Endothelial cell of umbilical vein (primary cell): ENCODE measurements at regions not wholly inside any gene's neighbourhood (a gene's known extent, or its start where the extent isn't known, plus 50 kb on each side); places are given as distances from the start of the nearest gene placed in this dataset.

Source experiments
- BruUV-seq: library from RNA; stranded (reverse); fragments of 400-500 nt; replicated peaks from 2 replicates; lab custom pipeline; 2021; lab: Mats Ljungman, UMichigan
- CTCF ChIA-PET: fragments of 300-600, 350-600 bp; sonication (Branson Sonifier 250); formaldehyde crosslinking; loops from one replicate; lab custom pipeline; 2021; ENCODE audit warnings: antibody characterized with exemption, inconsistent platforms; lab: Charles Lee
- POLR2A ChIA-PET: fragments of 300-600, 350-600 bp; sonication (Branson Sonifier 250); formaldehyde crosslinking; loops from one replicate; lab custom pipeline; 2021; ENCODE audit warnings: antibody characterized with exemption, inconsistent platforms; lab: Charles Lee
- DNase-seq: peaks from one replicate; pipeline ENCODE4 v3.0.0-alpha.2; 2011; ENCODE audit warnings: low read depth, low spot score
- FAIRE-seq: peaks from 2 replicates; lab custom pipeline; 2011; peaks lifted over from hg19 to GRCh38; lab: Jason Lieb, UNC
- H2AFZ ChIP-seq: 2 replicates; pipeline ENCODE4 v1.6.0; 2012; ENCODE audit warnings: low read depth, low read length, control low read depth, inconsistent platforms
- H3K27ac ChIP-seq: 2 replicates; pipeline ENCODE4 v1.5.1; 2011; ENCODE audit warnings: low read depth, mild to moderate bottlenecking, control low read depth, low read length, moderate library complexity; ENCODE audit not compliant: insufficient read depth
- H3K27me3 ChIP-seq, 2 experiments: 2 replicates each; pipeline versions ENCODE4 v1.6.0 to v1.6.1; 2011; ENCODE audit warnings: low read length in 2 of 2, mixed read lengths in 1 of 2; ENCODE audit not compliant: control insufficient read depth in 2 of 2, insufficient read depth in 2 of 2
- H3K36me3 ChIP-seq, 2 experiments: 2 replicates in 1 of 2; 3 replicates in 1 of 2; pipeline ENCODE4 v1.5.1; 2011; ENCODE audit warnings: low read length in 2 of 2, mild to moderate bottlenecking in 1 of 2, moderate library complexity in 1 of 2; ENCODE audit not compliant: control insufficient read depth in 2 of 2, insufficient read depth in 2 of 2; ENCODE audit errors: extremely low read depth in 1 of 2
- H3K4me1 ChIP-seq: 3 replicates; pipeline ENCODE4 v1.5.1; 2011; ENCODE audit warnings: mild to moderate bottlenecking, low read length; ENCODE audit not compliant: control insufficient read depth, insufficient read depth; ENCODE audit errors: extremely low read depth
- H3K4me2 ChIP-seq: 2 replicates; pipeline ENCODE4 v1.6.1; 2011; ENCODE audit warnings: low read length, control low read depth, mixed read lengths; ENCODE audit not compliant: insufficient read depth
- H3K4me3 ChIP-seq, 3 experiments: fragments of 200-600 bp in 1 of 3; sonication (generic), shearing (Covaris generic) in 1 of 3; replicated peaks in 1 of 3; 2 replicates each; pipeline ENCODE4 v1.5.1; 2011 to 2016; ENCODE audit warnings: control low read depth in 3 of 3, low read length in 3 of 3, mild to moderate bottlenecking in 2 of 3, inconsistent platforms in 1 of 3, low read depth in 1 of 3, moderate library complexity in 1 of 3; ENCODE audit not compliant: insufficient read depth in 1 of 3
- H3K79me2 ChIP-seq: 2 replicates; pipeline ENCODE4 v1.6.0; 2012; ENCODE audit warnings: low read length, inconsistent platforms; ENCODE audit not compliant: control insufficient read depth, insufficient read depth
- H3K9ac ChIP-seq: replicated peaks from 2 replicates; pipeline ENCODE3; 2011; ENCODE audit warnings: low read length, control low read depth; ENCODE audit not compliant: insufficient read depth; ENCODE audit errors: extremely low read depth
- H3K9me1 ChIP-seq: replicated peaks from 3 replicates; pipeline ENCODE4 v1.6.0; 2011; ENCODE audit warnings: mild to moderate bottlenecking, low read length; ENCODE audit not compliant: control insufficient read depth, insufficient read depth; ENCODE audit errors: extremely low read depth
- H3K9me3 ChIP-seq: replicated peaks from 2 replicates; pipeline ENCODE4 v1.5.1; 2012; ENCODE audit warnings: low read length, inconsistent platforms; ENCODE audit not compliant: control insufficient read depth, insufficient read depth
- H4K20me1 ChIP-seq: replicated peaks from 2 replicates; pipeline ENCODE3; 2011; ENCODE audit warnings: mild to moderate bottlenecking, low read length; ENCODE audit not compliant: control insufficient read depth, insufficient read depth; ENCODE audit errors: extremely low read depth
- EZH2 ChIP-seq: IDR thresholded peaks from 2 replicates; pipeline ENCODE4 v1.6.1; 2012; ENCODE audit warnings: borderline replicate concordance, low read depth, mild to moderate bottlenecking, moderate library complexity, low read length, inconsistent platforms; ENCODE audit not compliant: severe bottlenecking
- FOS ChIP-seq: IDR thresholded peaks from 2 replicates; pipeline ENCODE4 v1.6.1; 2011; ENCODE audit warnings: mild to moderate bottlenecking, low read length, moderate library complexity, borderline replicate concordance; ENCODE audit not compliant: insufficient read depth
- GATA2 ChIP-seq: IDR thresholded peaks from 2 replicates; pipeline ENCODE4 v1.7.0; 2011; ENCODE audit warnings: low read depth, mild to moderate bottlenecking, moderate library complexity, mixed read lengths, low read length; ENCODE audit not compliant: insufficient read length, insufficient read depth
- JUN ChIP-seq: IDR thresholded peaks from 2 replicates; pipeline ENCODE4 v1.6.1; 2011; ENCODE audit warnings: borderline replicate concordance, low read depth; ENCODE audit not compliant: insufficient read length, insufficient read depth
- MYC ChIP-seq: IDR thresholded peaks from one replicate; pipeline ENCODE4 v1.6.1; 2011; ENCODE audit warnings: mild to moderate bottlenecking, low read depth, low read length
- POLR2A ChIP-seq: IDR thresholded peaks from 2 replicates; pipeline ENCODE4 v1.6.1; 2012; ENCODE audit warnings: low read depth, mild to moderate bottlenecking, control low read depth, low read length
- POLR2AphosphoS5 ChIP-seq: IDR thresholded peaks from 2 replicates; pipeline ENCODE4 v1.6.1; 2012; ENCODE audit warnings: low read depth, mild to moderate bottlenecking, control low read depth, low read length, moderate library complexity; ENCODE audit not compliant: insufficient read depth
- dilution Hi-C: fragments of 300-500 bp; cut with MboI; formaldehyde crosslinking; loops from one replicate; pipeline ENCODE4 v1.15.0; 2019; ENCODE audit warnings: low sequenced_read_pairs; ENCODE audit not compliant: extremely low pct_ligation_motif_present
- intact Hi-C: fragments of 100-400 bp; cut with micrococcal nuclease; formaldehyde crosslinking; loops from one replicate; pipeline ENCODE4 v1.10.0; 2022
- TF ChIP-seq, protein P1 (sequence below), 2 donors: IDR thresholded peaks; 1 replicate in 1 of 2; 2 replicates in 1 of 2; pipeline ENCODE4 v1.5.1; 2011; ENCODE audit warnings: low read length in 2 of 2, mild to moderate bottlenecking in 2 of 2, moderate library complexity in 2 of 2, control low read depth in 1 of 2, inconsistent platforms in 1 of 2, low read depth in 1 of 2; ENCODE audit not compliant: insufficient read depth in 1 of 2; ENCODE audit errors: extremely low read depth in 1 of 2
- TF ChIP-seq, protein P2 (sequence below): IDR thresholded peaks from 2 replicates; pipeline ENCODE4 v1.6.1; 2011; ENCODE audit not compliant: insufficient read depth, insufficient read length

DNA sequence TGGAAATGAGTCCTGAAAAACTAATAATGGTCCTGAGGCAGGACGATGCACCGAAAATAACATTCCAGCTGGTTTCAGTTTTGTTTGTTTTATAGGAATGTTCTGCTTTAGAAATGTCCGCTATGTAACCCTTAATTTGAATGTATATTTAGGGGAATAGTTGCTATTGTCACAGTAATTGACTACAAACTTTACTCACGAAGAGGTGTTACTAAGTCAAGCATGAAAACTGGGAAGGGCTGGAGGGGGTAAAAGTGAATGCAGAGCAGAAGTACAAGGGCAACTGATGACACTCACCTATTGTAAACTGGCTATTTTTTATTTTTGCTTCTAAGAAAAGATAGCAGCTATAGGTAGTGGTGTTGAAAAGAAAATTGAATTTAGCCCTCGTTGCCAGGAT is 230.7 kb upstream of the SYT10 start:
- ChIA-PET POLR2A (no interaction called here), CTCF (no interaction called here)
- H3K4me2 ChIP-seq, result no peak overlapping the region
- no peaks in the 10 kb centered on the region for H3K36me3 ChIP-seq
- no peaks in the 10 kb centered on the region for H3K27me3 ChIP-seq
- intact Hi-C loops (no loop called here), dilution Hi-C loops (no loop called here)
- no peaks in the 10 kb centered on the region for H3K4me1 ChIP-seq
- no peak overlapping the region for H2AFZ ChIP-seq
- H3K9ac ChIP-seq, result no peak overlapping the region
- no peaks in the 10 kb centered on the region for H4K20me1 ChIP-seq
- FAIRE-seq (no peak), DNase-seq (no peak)
- no TSS peak for BruUV-seq
- H3K9me1 ChIP-seq, result no peaks in the 10 kb centered on the region
- H3K4me3 ChIP-seq, result no peak overlapping the region
- no peak overlapping the region for H3K27ac ChIP-seq
- TF ChIP-seq POLR2AphosphoS5 (no peak), POLR2A (no peak)
- TF ChIP-seq, protein P1, sequence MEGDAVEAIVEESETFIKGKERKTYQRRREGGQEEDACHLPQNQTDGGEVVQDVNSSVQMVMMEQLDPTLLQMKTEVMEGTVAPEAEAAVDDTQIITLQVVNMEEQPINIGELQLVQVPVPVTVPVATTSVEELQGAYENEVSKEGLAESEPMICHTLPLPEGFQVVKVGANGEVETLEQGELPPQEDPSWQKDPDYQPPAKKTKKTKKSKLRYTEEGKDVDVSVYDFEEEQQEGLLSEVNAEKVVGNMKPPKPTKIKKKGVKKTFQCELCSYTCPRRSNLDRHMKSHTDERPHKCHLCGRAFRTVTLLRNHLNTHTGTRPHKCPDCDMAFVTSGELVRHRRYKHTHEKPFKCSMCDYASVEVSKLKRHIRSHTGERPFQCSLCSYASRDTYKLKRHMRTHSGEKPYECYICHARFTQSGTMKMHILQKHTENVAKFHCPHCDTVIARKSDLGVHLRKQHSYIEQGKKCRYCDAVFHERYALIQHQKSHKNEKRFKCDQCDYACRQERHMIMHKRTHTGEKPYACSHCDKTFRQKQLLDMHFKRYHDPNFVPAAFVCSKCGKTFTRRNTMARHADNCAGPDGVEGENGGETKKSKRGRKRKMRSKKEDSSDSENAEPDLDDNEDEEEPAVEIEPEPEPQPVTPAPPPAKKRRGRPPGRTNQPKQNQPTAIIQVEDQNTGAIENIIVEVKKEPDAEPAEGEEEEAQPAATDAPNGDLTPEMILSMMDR (IDR thresholded peaks at IDR 0.05; ENCODE audit: extremely low read depth in 1 of 2, insufficient read depth in 1 of 2, low read depth in 1 of 2, low read length in 2 of 2), result no peak
- H3K79me2 ChIP-seq, result no peaks in the 10 kb centered on the region
- H3K9me3 ChIP-seq, result no peaks in the 10 kb centered on the region

DNA sequence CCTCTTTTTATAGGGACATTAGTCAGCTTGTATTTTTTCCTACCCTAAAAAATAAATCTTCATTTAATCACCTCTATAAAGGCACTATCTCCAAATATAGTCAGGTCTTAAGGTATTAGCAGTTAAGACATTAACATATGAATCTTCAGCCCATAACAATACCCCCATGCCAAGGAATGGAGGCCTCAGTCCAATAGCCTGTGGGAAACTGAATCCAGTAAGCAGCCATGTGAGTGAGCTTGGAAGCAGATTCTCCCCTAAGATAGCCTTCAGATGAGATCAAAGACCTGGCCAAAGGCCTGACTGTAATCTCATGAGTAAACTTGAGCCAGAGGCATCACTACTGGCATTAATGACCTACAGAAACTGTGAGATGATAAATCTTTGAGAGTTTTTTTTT is 232.1 kb upstream of the SYT10 start:
- no peak overlapping the region for H3K4me2 ChIP-seq
- H3K27ac ChIP-seq, result no peak overlapping the region
- no peak for TF ChIP-seq GATA2
- TF ChIP-seq JUN, result no peak
- TF ChIP-seq, protein P2, sequence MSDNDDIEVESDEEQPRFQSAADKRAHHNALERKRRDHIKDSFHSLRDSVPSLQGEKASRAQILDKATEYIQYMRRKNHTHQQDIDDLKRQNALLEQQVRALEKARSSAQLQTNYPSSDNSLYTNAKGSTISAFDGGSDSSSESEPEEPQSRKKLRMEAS, result no peak
- no peak for TF ChIP-seq POLR2A
- no peak for TF ChIP-seq MYC
- no peak for TF ChIP-seq FOS
- no peak for TF ChIP-seq EZH2
- no peak for TF ChIP-seq POLR2AphosphoS5
- TF ChIP-seq, protein P1 (IDR thresholded peaks at IDR 0.05; ENCODE audit: extremely low read depth in 1 of 2, insufficient read depth in 1 of 2, low read depth in 1 of 2, low read length in 2 of 2), result no peak
- no peaks in the 10 kb centered on the region for H3K9me1 ChIP-seq
- no peak for DNase-seq
- no peaks in the 10 kb centered on the region for H4K20me1 ChIP-seq
- POLR2A ChIA-PET, result no interaction called here
- no peaks in the 10 kb centered on the region for H3K79me2 ChIP-seq
- no peak overlapping the region for H3K9ac ChIP-seq
- CTCF ChIA-PET, result no interaction called here
- no peak overlapping the region for H2AFZ ChIP-seq
- FAIRE-seq, result no peak
- no TSS peak for BruUV-seq
- no peaks in the 10 kb centered on the region for H3K9me3 ChIP-seq
- H3K4me3 ChIP-seq, result no peak overlapping the region
- intact Hi-C loops, result no loop called here
- dilution Hi-C loops, result no loop called here
- no peaks in the 10 kb centered on the region for H3K36me3 ChIP-seq
- no peaks in the 10 kb centered on the region for H3K4me1 ChIP-seq
- H3K27me3 ChIP-seq, result no peaks in the 10 kb centered on the region
